Gastroesophageal sphincter (tissue), 3 donors: ENCODE measurements at regions not wholly inside any gene's neighbourhood (a gene's known extent, or its start where the extent isn't known, plus 50 kb on each side); places are given as distances from the start of the nearest gene placed in this dataset.

Source experiments
- EP300 ChIP-seq: sonication (generic); formaldehyde crosslinking; IDR thresholded peaks from one replicate; pipeline ENCODE4 v1.6.1; 2017; ENCODE audit warnings: antibody characterized with exemption, mild to moderate bottlenecking
- POLR2A ChIP-seq, 2 donors: fragments of 450-650 bp; IDR thresholded peaks; one replicate each; pipeline ENCODE4 v1.6.1; 2017; ENCODE audit warnings: antibody characterized with exemption in 2 of 2, mild to moderate bottlenecking in 2 of 2, moderate library complexity in 1 of 2
- TF ChIP-seq, protein P1 (sequence below), 4 experiments: fragments of 200-600 bp in 2 of 4; fragments of 450-650 bp in 2 of 4; sonication (generic) in 1 of 4; IDR thresholded peaks; one replicate each; pipeline ENCODE4 v1.5.1; 2017 to 2019; ENCODE audit warnings: antibody characterized with exemption in 4 of 4, mild to moderate bottlenecking in 2 of 4, moderate library complexity in 2 of 4

- no peak for TF ChIP-seq POLR2A (IDR thresholded peaks at IDR 0.05)
- TF ChIP-seq, protein P1, sequence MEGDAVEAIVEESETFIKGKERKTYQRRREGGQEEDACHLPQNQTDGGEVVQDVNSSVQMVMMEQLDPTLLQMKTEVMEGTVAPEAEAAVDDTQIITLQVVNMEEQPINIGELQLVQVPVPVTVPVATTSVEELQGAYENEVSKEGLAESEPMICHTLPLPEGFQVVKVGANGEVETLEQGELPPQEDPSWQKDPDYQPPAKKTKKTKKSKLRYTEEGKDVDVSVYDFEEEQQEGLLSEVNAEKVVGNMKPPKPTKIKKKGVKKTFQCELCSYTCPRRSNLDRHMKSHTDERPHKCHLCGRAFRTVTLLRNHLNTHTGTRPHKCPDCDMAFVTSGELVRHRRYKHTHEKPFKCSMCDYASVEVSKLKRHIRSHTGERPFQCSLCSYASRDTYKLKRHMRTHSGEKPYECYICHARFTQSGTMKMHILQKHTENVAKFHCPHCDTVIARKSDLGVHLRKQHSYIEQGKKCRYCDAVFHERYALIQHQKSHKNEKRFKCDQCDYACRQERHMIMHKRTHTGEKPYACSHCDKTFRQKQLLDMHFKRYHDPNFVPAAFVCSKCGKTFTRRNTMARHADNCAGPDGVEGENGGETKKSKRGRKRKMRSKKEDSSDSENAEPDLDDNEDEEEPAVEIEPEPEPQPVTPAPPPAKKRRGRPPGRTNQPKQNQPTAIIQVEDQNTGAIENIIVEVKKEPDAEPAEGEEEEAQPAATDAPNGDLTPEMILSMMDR (IDR thresholded peaks at IDR 0.05) = no peak
- no peak for TF ChIP-seq EP300
Measured at GRCh38 chr9:73446306-73446705, 294.6 kb downstream of the ANXA1 start.
